ENCODE measurements at regions not wholly inside any gene's neighbourhood (a gene's known extent, or its start where the extent isn't known, plus 50 kb on each side); places are given as distances from the start of the nearest gene placed in this dataset.

DNA sequence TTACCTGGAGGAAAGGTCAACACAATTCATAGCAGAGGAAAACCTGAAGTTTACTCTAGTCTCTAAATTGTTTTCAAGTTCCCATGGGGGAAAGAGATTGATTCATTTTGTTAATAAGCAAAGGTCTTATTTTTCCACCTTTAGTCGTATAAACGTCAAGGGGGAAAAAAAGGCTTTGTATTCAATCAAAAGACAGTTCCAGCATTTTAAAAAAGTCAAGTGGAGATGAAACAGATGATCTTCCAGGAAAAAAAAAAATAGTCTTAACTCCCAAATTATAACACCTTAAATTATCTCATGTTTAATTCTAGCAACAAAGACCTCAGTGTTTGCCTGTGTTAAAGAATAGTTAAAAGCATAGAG lies 140.5 kb downstream of the TOMM20 start:
- DNase-seq: no peak

DNA sequence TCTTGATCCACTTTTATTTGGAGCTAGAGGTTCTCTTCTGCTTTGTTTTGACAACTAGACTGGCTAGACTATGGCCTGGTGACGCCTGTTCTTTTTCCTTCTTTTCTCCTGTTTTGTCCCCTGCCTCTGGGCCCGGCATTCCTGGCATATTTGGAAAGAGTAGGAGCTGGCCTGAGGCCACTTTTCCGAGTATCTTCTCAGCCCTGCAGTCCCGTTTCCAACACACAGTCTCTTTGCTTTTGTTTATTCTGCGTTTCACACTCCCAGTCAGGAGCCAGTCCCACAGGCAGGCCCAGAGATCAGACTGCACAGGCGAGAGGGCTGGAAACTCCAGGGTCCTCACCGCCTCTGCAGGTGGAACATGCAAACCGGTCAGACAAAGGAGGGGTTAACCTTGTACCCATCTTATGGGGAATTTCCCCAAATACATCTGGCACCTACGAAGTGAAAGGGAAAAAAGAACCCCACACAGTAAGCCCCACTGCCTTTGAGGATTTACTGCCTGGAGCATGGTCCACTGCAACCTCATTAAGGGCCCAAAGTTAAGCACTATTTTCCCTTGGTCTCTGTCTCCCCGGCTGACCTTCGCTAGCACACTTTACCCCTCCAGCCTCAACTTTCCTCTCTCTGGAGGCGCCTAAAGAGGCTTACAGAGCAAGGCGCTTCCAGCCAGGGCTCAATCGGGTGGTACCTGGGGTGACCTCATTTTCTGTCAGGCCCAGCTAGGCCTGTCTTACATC lies 141.1 kb downstream of the TOMM20 start:
- peak; percentile 97 for DNase-seq

DNA sequence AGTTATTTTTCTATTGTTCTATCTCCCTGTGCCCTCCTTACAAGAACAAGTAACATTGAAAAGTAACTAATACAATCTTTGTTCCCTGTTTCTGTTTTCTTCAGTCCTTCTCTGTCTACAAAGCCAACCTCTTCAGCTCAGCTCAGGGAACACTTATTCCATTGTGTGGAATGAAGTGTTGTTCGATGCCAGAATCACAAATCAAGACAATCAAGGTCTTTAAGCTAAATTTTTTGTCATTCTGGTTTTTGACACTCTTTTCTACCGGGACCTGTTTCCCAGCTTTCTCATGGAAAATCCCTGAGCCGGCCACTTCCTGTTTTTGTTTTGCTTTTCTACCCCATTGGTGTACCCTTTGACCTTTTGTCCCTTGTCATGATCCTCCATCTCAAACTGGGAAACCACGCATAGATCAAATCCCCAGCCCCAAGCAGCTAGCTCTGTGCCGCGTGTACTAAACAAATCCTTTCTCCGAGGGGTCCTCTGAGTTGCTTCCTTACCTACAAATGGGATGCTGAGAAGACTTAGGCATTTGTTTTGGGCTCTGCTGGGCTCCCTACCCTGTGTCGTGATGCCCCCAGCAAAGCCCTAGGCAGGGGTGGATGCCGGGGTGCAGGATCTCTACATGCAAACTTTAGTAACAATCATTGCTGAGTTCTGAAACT lies 141.8 kb downstream of the TOMM20 start:
- DNase-seq: no peak

DNA sequence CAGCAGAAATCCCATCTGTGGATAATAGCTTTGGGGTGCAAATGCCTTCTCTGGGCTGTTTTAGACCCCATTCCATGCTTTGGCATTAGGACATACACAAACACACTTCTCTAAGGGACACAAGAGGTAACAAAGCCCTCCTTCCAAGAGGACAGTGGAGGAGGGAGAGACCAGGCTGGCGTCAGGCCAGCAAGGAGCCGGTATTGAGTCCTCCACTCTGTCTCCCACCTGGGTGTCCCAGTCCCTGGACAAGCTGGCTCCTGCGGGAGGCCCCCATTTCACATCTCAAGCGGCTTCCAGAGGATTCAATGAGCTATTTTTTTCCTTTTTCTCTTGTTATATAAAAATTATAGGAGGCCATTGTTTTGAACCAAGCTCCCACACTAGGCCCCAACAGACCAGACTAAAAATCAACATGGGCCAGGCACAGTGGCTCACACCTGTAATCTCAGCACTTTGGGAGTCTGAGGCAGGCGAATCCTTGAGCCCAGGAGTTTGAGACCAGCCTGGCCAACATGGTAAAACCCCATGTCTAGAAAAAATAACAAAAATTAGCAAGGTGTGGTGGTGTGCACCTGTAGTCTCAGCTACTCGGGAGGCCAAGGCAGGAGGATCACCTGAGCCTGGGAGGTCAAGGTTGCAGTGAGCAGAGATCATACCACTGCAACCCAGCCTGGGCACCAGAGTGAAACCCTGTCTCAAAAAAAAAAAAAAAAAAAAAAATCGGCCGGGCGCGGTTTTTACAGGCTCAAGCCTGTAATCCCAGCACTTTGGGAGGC lies 142.9 kb downstream of the TOMM20 start:
- DNase-seq: no peak

DNA sequence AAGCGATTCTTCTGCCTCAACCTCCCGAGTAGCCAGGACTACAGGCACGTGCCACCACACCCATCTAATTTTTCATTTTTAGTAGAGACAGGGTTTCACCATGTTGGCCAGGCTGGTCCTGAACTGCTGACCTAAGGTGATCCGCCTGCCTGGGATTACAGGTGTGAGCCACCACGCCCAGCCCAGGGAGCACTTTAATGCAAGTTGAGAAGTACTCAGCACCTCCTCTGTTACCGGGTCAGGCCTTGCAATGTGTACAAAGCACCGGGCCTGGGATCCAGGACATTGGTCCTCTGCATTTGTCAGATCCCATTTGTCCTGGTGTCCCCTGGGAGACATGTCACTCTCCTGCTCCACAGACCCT lies 143.6 kb downstream of the TOMM20 start:
- DNase-seq: no peak

DNA sequence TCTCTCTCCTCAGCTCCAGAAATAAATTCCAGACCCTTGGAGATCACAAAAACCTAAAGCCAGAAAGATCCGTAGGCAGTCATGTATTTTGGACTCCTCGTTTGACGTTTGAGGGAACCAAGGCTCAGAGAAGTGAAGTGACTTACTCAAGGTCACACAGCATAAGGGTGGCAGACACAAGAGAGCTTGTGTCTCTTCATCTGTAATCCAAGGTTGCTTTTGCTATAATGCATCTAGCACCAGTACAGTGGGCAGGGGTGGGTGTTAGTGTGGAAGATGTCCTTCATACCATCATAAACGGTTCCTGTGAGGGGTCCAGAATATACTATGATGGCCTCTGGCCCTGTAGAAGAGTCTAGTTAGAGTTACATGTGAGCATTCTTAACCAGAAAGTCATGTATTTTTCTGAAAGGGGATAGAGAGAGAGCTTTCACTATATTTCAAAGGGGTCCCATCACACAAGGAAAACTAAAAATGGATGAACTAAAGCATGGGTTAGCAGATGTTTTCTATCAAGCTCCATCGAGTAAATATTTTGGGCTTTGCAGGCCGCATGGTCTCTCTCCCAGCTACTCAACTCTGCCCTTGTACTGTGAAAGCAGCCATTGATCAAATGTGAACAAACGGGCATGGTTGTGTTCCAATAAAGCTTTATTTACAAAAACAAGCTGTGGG lies 144.9 kb downstream of the TOMM20 start:
- DNase-seq: no peak

DNA sequence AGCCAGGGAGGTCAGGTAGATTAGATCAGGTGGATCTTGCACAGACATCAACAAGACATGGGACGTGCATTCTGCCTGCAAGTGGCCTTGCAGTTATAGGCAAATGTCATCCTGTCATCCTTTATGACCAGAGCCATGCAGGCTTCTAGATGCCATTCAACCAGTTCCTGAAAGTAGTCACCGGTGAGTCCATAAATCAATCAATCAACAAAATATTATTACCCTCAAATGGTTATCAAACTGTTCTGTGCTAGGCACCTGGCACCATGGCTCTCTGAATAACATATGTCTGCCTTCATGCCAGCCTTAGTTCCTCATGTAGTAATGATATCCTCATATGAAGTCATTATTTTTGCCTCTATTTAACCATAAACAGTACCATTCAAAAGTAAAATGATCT lies 146.9 kb downstream of the TOMM20 start:
- DNase-seq: no peak

DNA sequence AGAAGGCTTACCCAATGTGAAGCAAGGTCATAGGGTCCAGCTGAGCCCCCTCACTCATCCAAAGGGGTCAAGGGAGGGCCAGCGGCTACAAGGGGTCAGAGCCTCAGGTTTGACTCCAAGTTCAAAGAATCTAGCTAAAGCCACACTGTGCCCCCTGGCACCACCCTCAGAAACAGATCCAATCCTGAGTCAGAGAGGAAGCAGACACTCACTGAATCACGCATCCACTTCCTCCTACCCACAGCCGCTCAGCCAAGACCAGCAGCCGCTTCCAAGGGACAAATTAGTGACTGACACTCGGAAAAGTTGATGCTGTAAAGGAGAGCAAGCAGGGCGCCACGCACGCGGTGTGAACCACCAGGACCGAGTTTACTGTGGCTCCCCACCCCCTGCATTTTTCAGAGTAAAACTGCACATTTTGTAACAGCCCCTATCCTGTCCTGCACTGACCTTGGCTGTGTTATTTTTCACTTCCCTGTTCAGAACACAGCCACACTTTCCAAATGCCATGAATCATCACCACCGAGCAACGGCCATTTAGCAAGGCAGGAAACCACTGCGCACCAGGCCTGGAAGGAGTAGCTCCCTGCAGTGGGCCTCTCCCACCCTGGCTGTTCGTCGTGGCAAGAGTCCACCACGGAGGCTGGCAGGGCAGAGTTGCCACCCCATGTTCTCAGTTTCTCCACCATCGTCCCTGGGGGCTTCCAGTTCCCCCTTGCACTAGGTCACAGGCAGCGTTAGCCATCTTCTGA lies 147.8 kb downstream of the TOMM20 start:
- DNase-seq: peak; percentile 95

DNA sequence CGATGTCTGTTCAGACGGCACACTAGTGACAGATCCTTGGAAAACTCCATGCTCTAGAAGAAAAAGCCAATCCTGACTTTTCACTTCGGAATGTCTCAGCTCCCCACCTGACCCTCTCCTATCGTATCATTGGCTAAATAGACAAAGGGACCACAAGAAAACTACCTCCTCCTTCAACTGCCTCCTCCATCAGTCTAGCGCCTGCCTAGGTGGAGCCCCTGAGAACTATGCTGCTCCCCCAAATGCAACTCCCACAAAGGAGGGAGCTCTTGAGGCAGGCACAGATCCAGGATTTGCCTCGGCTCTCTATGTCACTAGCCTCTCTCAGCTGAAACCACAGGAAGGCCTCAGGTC lies 148.4 kb downstream of the TOMM20 start:
- DNase-seq: peak; percentile 59

DNA sequence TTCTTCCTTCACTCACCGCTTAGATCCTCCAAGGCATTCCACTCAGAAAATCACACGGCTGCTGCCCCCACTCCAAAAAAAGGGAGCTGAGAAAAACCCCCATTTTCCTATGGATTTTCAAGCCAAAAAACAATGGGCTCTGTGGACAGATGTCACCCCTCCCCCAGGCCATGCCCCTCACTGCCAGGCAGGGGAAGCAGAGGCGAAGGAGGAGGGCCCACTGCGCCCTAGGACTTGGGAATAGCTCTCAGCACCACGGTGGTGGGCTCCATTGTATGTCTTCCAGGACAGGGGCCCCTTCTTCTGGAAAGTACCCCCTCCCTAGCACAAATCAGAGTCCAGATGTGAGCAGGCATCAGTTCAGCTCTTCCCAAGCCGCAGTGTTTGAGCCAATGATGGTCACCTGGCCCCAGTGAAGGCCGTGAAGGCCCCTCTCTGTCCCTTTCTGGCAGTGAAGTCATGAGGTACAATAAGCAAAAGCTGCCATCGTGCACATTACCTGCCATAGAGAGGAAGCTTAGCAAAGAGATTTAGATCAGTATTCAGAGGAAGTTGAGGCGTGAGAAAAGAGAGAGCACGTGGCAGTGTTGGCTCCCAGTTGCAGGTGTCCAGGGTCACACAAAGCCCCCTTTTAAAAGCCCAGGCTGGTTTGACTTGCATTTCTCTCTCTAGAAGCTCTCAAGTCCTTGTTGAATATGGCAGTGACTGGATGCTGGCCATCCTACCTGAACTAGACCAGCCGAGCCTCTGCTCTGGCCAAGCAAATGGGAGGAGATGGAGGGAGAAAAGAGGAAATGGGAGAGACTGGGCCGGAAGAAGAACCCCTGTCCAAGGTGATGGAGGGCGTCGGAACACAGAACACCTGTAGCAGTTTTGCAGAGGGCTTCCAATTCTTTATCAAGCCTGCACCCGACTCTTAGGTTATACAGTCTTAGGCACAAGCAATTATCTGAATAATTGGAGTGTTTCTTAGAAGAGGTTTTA lies 149.0 kb downstream of the TOMM20 start:
- no peak for DNase-seq

DNA sequence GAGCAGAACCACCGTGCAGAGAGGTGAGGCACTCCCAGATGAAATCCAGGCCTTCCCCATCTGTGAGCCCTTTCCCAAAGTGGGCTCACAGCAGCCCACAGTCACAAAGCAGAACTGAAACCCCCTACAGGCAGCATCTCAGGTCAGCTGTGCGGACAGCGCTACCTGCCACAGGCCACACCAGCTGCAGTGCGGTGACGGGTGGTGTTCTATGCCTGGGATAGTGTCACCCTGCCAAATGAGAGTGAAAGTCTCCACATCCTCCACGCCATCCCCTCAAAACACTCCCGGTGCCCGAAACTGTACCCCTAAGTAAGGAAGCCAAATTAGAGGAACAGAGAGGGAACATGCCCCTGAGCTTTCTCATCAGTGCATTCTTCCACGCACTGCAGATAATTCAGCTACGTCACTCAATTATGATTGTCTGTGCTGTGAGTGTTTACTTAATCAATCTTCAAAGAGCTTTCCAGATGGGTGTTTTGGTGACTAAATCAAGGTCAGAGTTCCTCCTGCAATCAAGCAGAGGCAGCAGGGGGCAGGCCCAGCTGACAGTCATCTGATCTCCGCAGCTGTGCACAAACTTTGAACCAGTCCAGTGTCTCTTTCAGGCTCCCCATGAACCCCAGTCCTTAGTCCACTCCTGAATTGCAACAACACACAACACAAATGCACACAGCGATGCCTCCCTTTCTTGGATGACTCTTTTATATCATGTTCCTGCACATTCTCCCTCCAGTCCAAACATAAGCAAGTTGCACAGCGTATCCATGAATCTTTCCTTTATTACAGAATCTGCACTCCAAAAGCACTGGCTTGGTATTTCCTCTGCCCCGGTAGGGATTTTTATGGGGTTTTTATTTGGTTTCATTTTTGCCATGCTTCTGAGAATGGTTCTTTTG lies 150.0 kb downstream of the TOMM20 start:
- peak; percentile 39 for DNase-seq

DNA sequence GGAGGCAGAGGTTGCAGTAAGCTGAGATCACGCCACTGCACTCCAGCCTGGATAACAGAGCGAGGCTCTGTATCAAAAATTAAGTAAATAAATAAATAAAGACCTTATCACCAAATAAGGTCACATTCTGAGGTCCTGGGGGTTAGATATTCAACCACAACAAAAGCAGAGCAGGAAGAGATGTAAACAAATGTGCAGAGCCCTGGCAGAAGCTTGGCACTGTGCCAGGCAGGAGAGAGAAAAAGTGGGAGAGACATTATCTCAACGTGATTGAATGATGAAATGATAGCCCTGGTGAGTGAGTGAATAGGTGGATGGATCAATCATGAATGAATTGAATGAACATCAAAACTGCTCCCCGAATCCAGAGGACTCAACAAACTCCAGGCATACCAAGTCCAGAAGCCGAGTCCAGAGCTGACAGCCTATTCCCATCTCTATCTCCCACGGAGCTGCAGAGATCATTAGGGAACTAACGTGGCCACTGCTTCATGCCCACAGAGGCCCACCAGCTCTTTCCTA lies 150.7 kb downstream of the TOMM20 start:
- DNase-seq: no peak

DNA sequence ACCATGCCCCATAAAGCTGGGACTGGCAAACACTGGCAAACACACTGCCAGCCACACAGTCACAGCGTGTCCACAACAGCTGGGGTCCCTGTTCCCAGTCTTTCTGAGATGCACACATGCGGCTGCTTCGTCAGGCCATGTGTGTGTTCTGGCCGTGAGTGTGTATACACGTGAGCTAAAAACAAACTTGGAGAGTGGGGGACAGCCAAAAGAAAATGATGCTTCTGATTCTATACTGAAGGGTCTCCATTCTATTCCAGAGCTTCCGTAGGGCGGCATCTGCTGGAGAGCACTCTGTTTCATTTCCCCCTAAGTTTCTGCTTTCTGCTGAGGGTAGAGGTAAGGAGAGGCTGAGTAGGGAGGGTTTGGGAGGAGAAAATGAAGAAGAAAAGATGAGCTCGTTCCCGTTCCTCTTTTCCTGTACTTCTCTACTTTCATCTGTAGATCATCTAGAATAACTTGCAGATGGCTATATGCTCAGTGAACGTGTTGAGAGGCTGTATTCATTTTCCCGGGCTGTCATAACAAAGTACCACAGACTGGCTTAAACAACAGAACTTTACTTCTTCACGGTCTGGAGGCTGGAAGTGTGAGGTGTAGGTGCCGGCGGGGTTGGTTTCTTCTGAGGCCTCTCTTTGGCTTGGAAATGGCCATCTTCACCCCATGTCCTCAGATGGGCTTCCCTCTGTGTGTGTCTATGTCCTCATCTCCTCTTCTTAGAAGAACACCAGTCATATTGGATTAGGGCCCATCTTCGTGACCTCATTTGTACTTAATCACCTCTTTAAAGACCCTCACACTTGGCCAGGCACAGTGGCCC lies 151.6 kb downstream of the TOMM20 start:
- DNase-seq: no peak

DNA sequence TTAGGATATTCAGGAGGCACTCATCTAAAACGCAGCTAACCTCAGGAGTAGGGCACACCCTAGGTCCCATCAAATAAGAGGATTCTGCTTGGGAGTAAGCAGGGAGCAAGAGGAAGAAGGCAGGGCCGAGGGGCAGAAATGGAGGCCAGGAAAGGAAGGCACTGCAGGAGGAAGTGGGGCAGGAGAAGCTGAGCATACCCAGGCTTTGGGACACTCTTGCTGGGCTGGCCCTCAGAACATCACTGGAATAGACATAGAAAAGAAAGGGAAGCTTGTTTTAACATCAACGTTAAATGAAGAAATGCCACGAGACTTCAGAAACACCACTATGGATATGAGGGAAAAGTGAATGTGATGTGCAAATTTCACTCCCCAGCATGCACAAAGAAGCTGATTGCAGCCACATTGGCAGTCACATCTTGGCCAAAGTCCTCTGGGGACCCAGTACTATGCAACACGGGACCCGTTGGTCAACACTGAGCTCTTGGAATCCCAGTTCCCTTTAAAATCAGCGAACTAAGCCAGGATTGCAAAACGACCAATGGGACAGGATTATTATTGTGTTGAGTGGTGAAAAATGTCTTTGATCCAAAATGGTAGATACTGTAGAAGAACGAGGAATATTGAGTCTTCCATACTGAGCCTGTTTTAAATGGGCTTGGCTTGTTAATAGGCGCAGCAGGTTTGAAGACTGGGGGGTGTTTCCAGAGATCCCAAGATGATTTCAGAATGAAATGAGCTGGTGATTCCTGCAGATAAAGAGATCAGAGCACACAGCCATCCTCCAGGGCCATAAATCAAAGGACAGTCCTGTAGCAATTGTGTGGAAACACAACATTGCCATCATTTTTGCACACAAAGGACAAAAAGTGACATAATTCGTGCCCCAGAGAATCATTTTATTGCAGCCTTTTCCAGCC lies 152.4 kb downstream of the TOMM20 start:
- DNase-seq: no peak

DNA sequence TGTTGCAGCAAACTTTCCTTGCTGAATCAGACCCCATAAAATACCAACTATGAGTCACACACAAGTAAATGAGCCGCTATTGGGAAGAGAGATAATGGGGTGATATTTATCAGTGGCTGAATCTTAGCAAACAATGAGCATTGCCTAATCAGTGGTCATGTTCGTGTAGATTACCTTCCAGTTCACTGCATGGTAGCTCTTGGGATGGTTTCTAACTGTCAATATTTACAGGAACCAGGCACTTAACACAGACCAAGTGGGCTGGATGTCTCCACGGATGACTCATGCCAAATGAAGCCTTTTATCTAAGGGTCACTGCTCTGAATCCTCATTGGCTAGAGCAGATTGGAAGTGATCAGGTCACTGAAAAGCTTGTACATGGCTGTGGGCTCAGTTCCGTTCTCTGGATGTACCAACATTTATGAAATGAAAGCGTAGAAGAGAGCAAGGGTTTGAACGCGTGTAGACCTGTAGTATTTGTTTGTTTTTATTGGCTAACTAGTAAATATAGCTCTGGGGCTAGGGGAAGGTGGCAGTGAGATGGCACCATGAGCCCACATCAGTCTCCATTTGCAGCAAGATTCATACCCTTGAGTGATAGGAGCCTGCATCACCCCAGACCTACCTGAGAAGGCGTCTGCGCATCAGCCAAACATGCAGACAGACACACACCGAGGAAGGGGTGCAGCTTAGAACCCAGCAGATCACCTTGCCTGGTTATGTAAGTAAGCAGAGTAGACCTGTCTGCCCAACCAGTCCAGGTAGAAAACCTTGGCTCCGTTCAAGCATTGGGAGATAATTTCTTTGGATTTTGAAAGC lies 153.3 kb downstream of the TOMM20 start:
- peak; percentile 78 for DNase-seq

DNA sequence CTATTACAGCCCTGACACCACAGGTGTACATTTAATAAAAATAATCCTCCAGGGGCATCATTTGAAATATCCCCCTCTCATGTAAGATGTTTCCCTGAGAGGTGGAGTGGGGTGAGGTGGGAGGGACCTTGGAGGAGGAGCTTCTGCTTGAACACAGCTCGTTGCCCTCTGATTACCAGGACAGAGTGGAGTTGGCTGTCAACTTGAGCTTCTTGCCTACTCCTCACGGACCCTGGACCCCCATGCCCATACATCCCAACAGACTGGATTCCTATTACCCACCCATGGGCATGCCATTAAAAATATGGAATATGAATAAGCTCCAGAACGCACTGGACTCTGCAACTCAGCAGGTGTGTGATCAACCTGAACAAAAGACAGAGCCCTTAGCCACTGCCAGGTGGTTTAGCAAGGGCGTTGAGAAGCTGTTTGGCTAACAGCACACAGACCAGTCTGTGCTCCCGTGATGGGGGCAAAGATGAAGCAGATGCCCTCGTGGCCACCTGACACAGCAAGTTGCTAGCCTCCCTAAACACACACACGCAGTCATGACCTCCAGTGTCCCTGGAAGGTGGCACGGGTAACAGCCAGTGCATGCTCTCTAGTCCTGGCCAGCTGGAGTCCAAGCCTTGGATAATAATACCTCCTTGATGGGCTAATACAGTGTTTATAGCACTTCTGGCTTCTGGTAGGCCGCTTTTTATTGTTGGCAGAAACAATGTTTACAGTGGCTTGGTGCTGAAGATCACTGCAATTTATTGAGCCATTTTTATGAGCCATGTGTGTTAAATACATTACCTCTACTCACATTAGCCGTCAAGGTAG lies 155.0 kb downstream of the TOMM20 start:
- DNase-seq: no peak
